ENCODE measurements at regions not wholly inside any gene's neighbourhood (a gene's known extent, or its start where the extent isn't known, plus 50 kb on each side); places are given as distances from the start of the nearest gene placed in this dataset.

DNA sequence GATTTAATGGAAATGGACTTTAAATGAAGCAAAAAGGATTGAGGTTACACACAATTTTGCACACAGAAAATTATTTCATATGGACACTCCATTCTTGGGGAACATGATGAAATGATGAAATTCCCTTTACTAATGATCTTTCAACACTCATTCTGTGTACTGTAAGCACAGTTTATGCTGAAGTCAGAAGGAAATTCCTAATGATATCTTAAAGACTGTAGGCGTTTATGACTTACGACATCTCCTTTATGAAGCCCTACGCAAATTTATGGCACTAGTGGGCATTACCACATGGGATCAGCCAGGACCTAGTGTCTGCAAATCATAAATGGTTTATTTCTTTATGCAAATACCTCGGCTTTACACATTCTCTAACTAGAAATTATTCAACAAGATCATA is 97.9 kb upstream of the SOX5 start:
- no peak for DNase-seq
- no peak overlapping the region for H3K4me3 ChIP-seq

DNA sequence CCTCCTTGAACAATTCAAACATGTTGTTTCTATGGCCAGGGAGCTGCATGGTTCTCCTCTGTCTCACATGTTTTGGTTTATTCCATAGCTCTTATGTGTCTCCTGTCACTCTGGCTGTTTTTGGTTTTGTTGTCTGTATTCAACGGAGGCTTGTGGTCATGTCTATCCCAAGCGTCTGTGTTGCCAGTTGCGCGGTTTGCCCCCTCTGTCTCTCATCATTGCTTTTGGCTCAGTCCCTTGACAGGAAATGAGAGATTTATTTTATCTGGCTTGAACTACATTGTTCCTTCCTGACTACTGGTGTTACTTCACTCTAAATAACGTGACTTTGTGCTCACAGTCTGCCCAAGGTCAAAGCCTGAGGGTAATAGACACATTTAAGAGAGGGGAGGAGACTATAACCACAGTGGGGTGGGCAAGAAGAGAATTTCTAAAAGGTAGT is 96.4 kb upstream of the SOX5 start:
- H3K27ac ChIP-seq = no peak overlapping the region

More for the DNA sequence above, 97.9 kb upstream of the SOX5 start:
- H3K9ac ChIP-seq = no peak overlapping the region
- H3K4me1 ChIP-seq (ENCODE audit: insufficient read depth) = no peaks in the 10 kb centered on the region
- H3K9me3 ChIP-seq (ENCODE audit: low read depth) = no peaks in the 10 kb centered on the region
- H4K20me1 ChIP-seq (ENCODE audit: insufficient read depth) = no peaks in the 10 kb centered on the region
- H3K27me3 ChIP-seq (replicated peaks; ENCODE audit: insufficient read depth) = no peaks in the 10 kb centered on the region
- WGBS, 2 experiments (ENCODE audit: low coverage in 1 of 2, low lambda C conversion rate in 2 of 2, missing lambda C conversion rate in 2 of 2) = 40% methylated on average over 4 of the region's 4 CpGs
- no peaks in the 10 kb centered on the region for H3K79me2 ChIP-seq (ENCODE audit: insufficient read depth)
- no peak overlapping the region for H3K4me2 ChIP-seq (ENCODE audit: unreplicated experiment)
- H2AFZ ChIP-seq = no peak overlapping the region
- H3K27ac ChIP-seq = no peak overlapping the region
- no peaks in the 10 kb centered on the region for H3K9me2 ChIP-seq (ENCODE audit: insufficient read depth)
- no peaks in the 10 kb centered on the region for H3K36me3 ChIP-seq (ENCODE audit: low read depth)
- no peaks in the 10 kb centered on the region for H3F3A ChIP-seq (ENCODE audit: insufficient read depth)
- in situ Hi-C loops (cut with MboI) = no loop called here
- TF ChIP-seq EZH2phosphoT487 (IDR thresholded peaks at IDR 0.05; ENCODE audit: insufficient read depth, low read depth) = no peak
- TF ChIP-seq EZH2 (IDR thresholded peaks at IDR 0.05; ENCODE audit: insufficient read depth, poor library complexity, severe bottlenecking) = no peak

DNA sequence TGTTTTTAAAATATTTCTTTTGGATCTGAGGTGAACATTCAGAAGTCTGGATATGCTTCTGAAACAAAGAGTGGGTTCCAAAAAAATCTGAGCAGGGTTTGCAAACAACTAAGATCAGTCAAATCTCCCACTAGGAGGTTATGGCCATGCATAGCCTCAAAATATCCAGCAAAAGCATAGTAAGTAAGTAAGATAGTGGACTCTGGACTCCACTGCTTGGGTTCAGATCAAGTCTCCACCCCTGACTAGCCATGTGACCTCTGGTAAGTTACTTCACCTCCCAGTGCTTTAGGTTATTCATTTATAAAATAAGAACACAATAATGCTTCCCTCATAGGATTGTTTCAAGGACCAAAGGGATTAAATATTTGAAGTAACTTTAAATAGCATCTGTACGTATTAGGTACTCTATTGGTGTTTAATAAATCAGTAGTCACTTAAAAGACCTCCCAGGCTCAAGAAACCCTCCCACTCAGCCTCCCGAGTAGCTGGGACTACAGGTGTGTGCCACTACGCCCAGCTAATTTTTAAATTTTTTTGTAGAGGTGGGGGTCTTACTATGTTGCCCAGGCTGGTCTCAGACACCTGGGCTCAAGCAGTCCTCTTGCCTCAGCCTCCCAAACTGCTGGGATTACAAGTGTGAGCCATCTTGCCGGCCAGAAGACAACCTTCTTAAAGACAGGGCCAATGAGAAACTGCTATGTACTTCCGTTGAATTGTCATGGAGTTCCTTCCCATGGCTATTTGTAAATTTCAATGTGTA is 95.7 kb upstream of the SOX5 start:
- H3K36me3 ChIP-seq (ENCODE audit: low read depth) = no peaks in the 10 kb centered on the region
- no peaks in the 10 kb centered on the region for H3K9me2 ChIP-seq (ENCODE audit: insufficient read depth)
- no peaks in the 10 kb centered on the region for H3K4me1 ChIP-seq (ENCODE audit: insufficient read depth)
- no peaks in the 10 kb centered on the region; the same call in 1 of the 2 replicates for H3K27me3 ChIP-seq (replicated peaks; ENCODE audit: insufficient read depth)
- in situ Hi-C loops (cut with MboI) = no loop called here
- no peaks in the 10 kb centered on the region for H3K79me2 ChIP-seq (ENCODE audit: insufficient read depth)
- no peak overlapping the region for H3K27ac ChIP-seq
- no peaks in the 10 kb centered on the region for H3F3A ChIP-seq (ENCODE audit: insufficient read depth)
- WGBS, 2 experiments (ENCODE audit: low coverage in 1 of 2, low lambda C conversion rate in 2 of 2, missing lambda C conversion rate in 2 of 2) = 38 to 40% methylated on average over 5 of the region's 5 CpGs
- no peak overlapping the region for H3K4me3 ChIP-seq
- TF ChIP-seq EZH2 (IDR thresholded peaks at IDR 0.05; ENCODE audit: insufficient read depth, poor library complexity, severe bottlenecking) = no peak
- no peak for TF ChIP-seq EZH2phosphoT487 (IDR thresholded peaks at IDR 0.05; ENCODE audit: insufficient read depth, low read depth)
- no peaks in the 10 kb centered on the region for H3K9me3 ChIP-seq (ENCODE audit: low read depth)
- H3K4me2 ChIP-seq (ENCODE audit: unreplicated experiment) = no peak overlapping the region
- no peak overlapping the region for H3K9ac ChIP-seq
- no peak overlapping the region for H2AFZ ChIP-seq
- no peak for DNase-seq
- no peaks in the 10 kb centered on the region for H4K20me1 ChIP-seq (ENCODE audit: insufficient read depth)

More for the DNA sequence above, 96.4 kb upstream of the SOX5 start:
- H3K9ac ChIP-seq = no peak overlapping the region
- H4K20me1 ChIP-seq (ENCODE audit: insufficient read depth) = no peaks in the 10 kb centered on the region
- H3K4me1 ChIP-seq (ENCODE audit: insufficient read depth) = no peaks in the 10 kb centered on the region
- H3K9me2 ChIP-seq (ENCODE audit: insufficient read depth) = no peaks in the 10 kb centered on the region
- TF ChIP-seq EZH2phosphoT487 (IDR thresholded peaks at IDR 0.05; ENCODE audit: insufficient read depth, low read depth) (no peak), EZH2 (IDR thresholded peaks at IDR 0.05; ENCODE audit: insufficient read depth, poor library complexity, severe bottlenecking) (no peak)
- H3F3A ChIP-seq (ENCODE audit: insufficient read depth) = no peaks in the 10 kb centered on the region
- no peaks in the 10 kb centered on the region for H3K79me2 ChIP-seq (ENCODE audit: insufficient read depth)
- H3K4me2 ChIP-seq (ENCODE audit: unreplicated experiment) = no peak overlapping the region
- no peaks in the 10 kb centered on the region for H3K36me3 ChIP-seq (ENCODE audit: low read depth)
- H2AFZ ChIP-seq = no peak overlapping the region
- 0 to 7% methylated on average over 5 of the region's 5 CpGs for WGBS, 2 experiments (ENCODE audit: low coverage in 1 of 2, low lambda C conversion rate in 2 of 2, missing lambda C conversion rate in 2 of 2)
- no peak overlapping the region for H3K4me3 ChIP-seq
- in situ Hi-C loops (cut with MboI) = no loop called here
- DNase-seq = no peak
- no peaks in the 10 kb centered on the region; the same call in 1 of the 2 replicates for H3K27me3 ChIP-seq (replicated peaks; ENCODE audit: insufficient read depth)
- H3K9me3 ChIP-seq (ENCODE audit: low read depth) = no peaks in the 10 kb centered on the region

DNA sequence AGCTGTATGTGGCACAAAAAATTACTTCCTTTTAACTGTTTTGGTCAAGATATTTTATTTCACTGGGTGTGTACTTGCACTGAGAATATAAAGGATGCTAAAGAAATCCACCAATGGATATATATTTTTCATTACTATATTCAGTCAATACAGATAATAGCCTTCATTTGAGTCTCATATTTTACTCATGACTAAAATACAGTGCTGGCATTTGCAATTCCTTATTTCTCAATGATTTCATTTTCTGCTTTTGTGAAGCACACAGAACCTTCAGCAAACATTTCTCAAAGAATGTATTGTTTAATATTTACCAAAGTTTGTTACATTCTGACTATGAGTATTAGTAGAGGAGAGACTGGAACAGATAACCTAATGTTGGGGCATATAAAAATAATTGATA is 93.2 kb upstream of the SOX5 start:
- H3K79me2 ChIP-seq (ENCODE audit: insufficient read depth) = no peaks in the 10 kb centered on the region
- H3K4me2 ChIP-seq (ENCODE audit: unreplicated experiment) = no peak overlapping the region
- no peak for TF ChIP-seq EZH2phosphoT487 (IDR thresholded peaks at IDR 0.05; ENCODE audit: insufficient read depth, low read depth)
- TF ChIP-seq EZH2 (IDR thresholded peaks at IDR 0.05; ENCODE audit: insufficient read depth, poor library complexity, severe bottlenecking) = no peak
- no peaks in the 10 kb centered on the region for H3K9me2 ChIP-seq (ENCODE audit: insufficient read depth)
- no peak overlapping the region for H3K9ac ChIP-seq
- no peak overlapping the region for H3K27ac ChIP-seq
- no peaks in the 10 kb centered on the region for H4K20me1 ChIP-seq (ENCODE audit: insufficient read depth)
- no peaks in the 10 kb centered on the region for H3K36me3 ChIP-seq (ENCODE audit: low read depth)
- H3F3A ChIP-seq (ENCODE audit: insufficient read depth) = no peaks in the 10 kb centered on the region
- in situ Hi-C loops (cut with MboI) = no loop called here
- no peaks in the 10 kb centered on the region for H3K9me3 ChIP-seq (ENCODE audit: low read depth)
- no peak for DNase-seq
- no peak overlapping the region for H3K4me3 ChIP-seq
- no peaks in the 10 kb centered on the region; the same call in 1 of the 2 replicates for H3K27me3 ChIP-seq (replicated peaks; ENCODE audit: insufficient read depth)
- no peaks in the 10 kb centered on the region for H3K4me1 ChIP-seq (ENCODE audit: insufficient read depth)
- H2AFZ ChIP-seq = no peak overlapping the region
